GM19025 (cell line): ENCODE measurements at regions not wholly inside any gene's neighbourhood (a gene's known extent, or its start where the extent isn't known, plus 50 kb on each side); places are given as distances from the start of the nearest gene placed in this dataset.
A peak's percentile ranks its signal among the peaks of the same experiment; 100 is the strongest.

ENCODE experiments used
- ATAC-seq: cut with Tn5 transposase; IDR thresholded peaks from one replicate; pipeline ENCODE4 v1.9.1; 2021; ENCODE audit warnings: mild to moderate bottlenecking, low read depth, moderate library complexity; ENCODE audit not compliant: unreplicated experiment

GRCh38 chr5:121292664-121293063, 559.0 kb upstream of the FTMT start:
- ATAC-seq, result no peak

- no peak for ATAC-seq
Observed at GRCh38 chr5:121296356-121296755, 555.3 kb upstream of the FTMT start.

- no peak for ATAC-seq
Observed at GRCh38 chr5:121299153-121299552, 552.5 kb upstream of the FTMT start.

GRCh38 chr5:121304838-121305237, 546.8 kb upstream of the FTMT start:
- no peak for ATAC-seq

GRCh38 chr5:121313886-121314285, 537.8 kb upstream of the FTMT start:
- no peak for ATAC-seq

- ATAC-seq, result no peak
Observed at GRCh38 chr5:121315786-121316185, 535.9 kb upstream of the FTMT start.

GRCh38 chr5:121319292-121319691, 532.4 kb upstream of the FTMT start:
- ATAC-seq, result no peak

- no peak for ATAC-seq
Observed at GRCh38 chr5:121325930-121326329, 525.8 kb upstream of the FTMT start.

- no peak for ATAC-seq
Observed at GRCh38 chr5:121350181-121350930, 501.3 kb upstream of the FTMT start.

- no peak for ATAC-seq
Observed at GRCh38 chr5:121366515-121366914, 485.2 kb upstream of the FTMT start.

GRCh38 chr5:121373371-121373770, 478.3 kb upstream of the FTMT start:
- ATAC-seq, result no peak

- no peak for ATAC-seq
Observed at GRCh38 chr5:121377461-121377860, 474.2 kb upstream of the FTMT start.

- ATAC-seq, result no peak
Observed at GRCh38 chr5:121378046-121378445, 473.6 kb upstream of the FTMT start.

- ATAC-seq, result no peak
Observed at GRCh38 chr5:121378559-121379359, 472.9 kb upstream of the FTMT start.

GRCh38 chr5:121380066-121380465, 471.6 kb upstream of the FTMT start:
- ATAC-seq, result no peak

GRCh38 chr5:121384359-121384758, 467.3 kb upstream of the FTMT start:
- no peak for ATAC-seq

GRCh38 chr5:121386334-121386733, 465.3 kb upstream of the FTMT start:
- no peak for ATAC-seq

- ATAC-seq, result no peak
Observed at GRCh38 chr5:121396716-121397115, 455.0 kb upstream of the FTMT start.

- peak; percentile 48 for ATAC-seq
Observed at GRCh38 chr5:121399879-121400278, 451.8 kb upstream of the FTMT start.

GRCh38 chr5:121408778-121409177, 442.9 kb upstream of the FTMT start:
- no peak for ATAC-seq

GRCh38 chr5:121415270-121415669, 436.4 kb upstream of the FTMT start:
- no peak for ATAC-seq

- no peak for ATAC-seq
Observed at GRCh38 chr5:121421646-121422045, 430.0 kb upstream of the FTMT start.
